Panc1 (cell line): ENCODE measurements at regions not wholly inside any gene's neighbourhood (a gene's known extent, or its start where the extent isn't known, plus 50 kb on each side); places are given as distances from the start of the nearest gene placed in this dataset.

Experiments used
- ATAC-seq: fragments of 200-7000 bp; cut with Tn5 transposase; 2 replicates; pipeline ENCODE4 v1.9.1; 2020; ENCODE audit warnings: mild to moderate bottlenecking, moderate library complexity
- BruUV-seq: library from RNA; stranded (reverse); fragments of 400-500 nt; replicated peaks from 2 replicates; lab custom pipeline; 2021; lab: Mats Ljungman, UMichigan
- CTCF ChIA-PET: fragments of 300-600 bp; sonication (Branson Sonifier 250); formaldehyde crosslinking; loops from one replicate; lab custom pipeline; 2022; ENCODE audit warnings: antibody characterized with exemption; lab: Charles Lee
- POLR2A ChIA-PET: fragments of 300-600 bp; sonication (Branson Sonifier 250); formaldehyde crosslinking; loops from one replicate; lab custom pipeline; 2022; ENCODE audit warnings: antibody characterized with exemption; lab: Charles Lee
- DNase-seq: peaks from one replicate; pipeline ENCODE4 v3.0.0-alpha.2; 2010; ENCODE audit warnings: low read depth, low spot score
- H3K27ac ChIP-seq: 2 replicates; pipeline ENCODE4 v1.5.1; 2011; ENCODE audit warnings: mild to moderate bottlenecking, low read length, inconsistent platforms
- H3K27me3 ChIP-seq: fragments of 200-500 bp; sonication (Bioruptor generic); 2 replicates; pipeline ENCODE4 v1.6.0; 2014; ENCODE audit warnings: low read length, inconsistent platforms; ENCODE audit not compliant: control insufficient read depth, insufficient read depth
- H3K36me3 ChIP-seq: fragments of 200-500 bp; sonication (Bioruptor generic); 2 replicates; pipeline ENCODE4 v1.5.1; 2014; ENCODE audit warnings: inconsistent platforms, mild to moderate bottlenecking, low read length, moderate library complexity; ENCODE audit not compliant: control insufficient read depth, insufficient read depth
- H3K4me1 ChIP-seq: 2 replicates; pipeline ENCODE4 v1.5.1; 2011; ENCODE audit warnings: inconsistent platforms, mild to moderate bottlenecking, low read length, moderate library complexity; ENCODE audit not compliant: control insufficient read depth, insufficient read depth
- H3K4me3 ChIP-seq, 2 experiments: 2 replicates each; pipeline ENCODE4 v1.5.1; 2011 to 2012; ENCODE audit warnings: low read depth in 2 of 2, low read length in 2 of 2, mild to moderate bottlenecking in 2 of 2, inconsistent platforms in 1 of 2, moderate library complexity in 1 of 2
- H3K9me3 ChIP-seq: fragments of 200-500 bp; sonication (Bioruptor generic); 2 replicates; pipeline ENCODE4 v1.5.1; 2014; ENCODE audit warnings: low read depth, mild to moderate bottlenecking, inconsistent platforms, low read length, moderate library complexity; ENCODE audit not compliant: control insufficient read depth, insufficient read depth
- POLR2AphosphoS5 ChIP-seq: IDR thresholded peaks from 2 replicates; pipeline ENCODE4 v1.6.1; 2012; ENCODE audit warnings: mild to moderate bottlenecking, low read depth, low read length, moderate library complexity
- SIN3A ChIP-seq: IDR thresholded peaks from 2 replicates; pipeline ENCODE4 v1.6.1; 2012; ENCODE audit warnings: low read depth, mild to moderate bottlenecking, low read length, moderate library complexity, borderline replicate concordance; ENCODE audit not compliant: insufficient read depth
- TCF7L2 ChIP-seq: IDR thresholded peaks from 2 replicates; pipeline ENCODE4 v1.6.1; 2011; ENCODE audit warnings: mild to moderate bottlenecking, low read depth, low read length, inconsistent platforms
- in situ Hi-C: cut with HindIII; loops from 2 replicates; pipeline ENCODE4 v1.10.0; 2016; ENCODE audit warnings: low sequenced_read_pairs, low pct_unique_long_range_greater_than_20kb
- intact Hi-C: fragments of 100-400 bp; cut with micrococcal nuclease; formaldehyde crosslinking; loops from one replicate; pipeline ENCODE4 v1.10.0; 2022; ENCODE audit not compliant: unreplicated experiment
- TF ChIP-seq, protein P1 (sequence below), 2 experiments: IDR thresholded peaks; 2 replicates each; pipeline ENCODE4 v1.6.1; 2011 to 2012; ENCODE audit warnings: low read depth in 2 of 2, control low read depth in 1 of 2, low read length in 1 of 2, mild to moderate bottlenecking in 1 of 2, moderate library complexity in 1 of 2; ENCODE audit not compliant: insufficient read depth in 1 of 2
- TF ChIP-seq, protein P2 (sequence below): fragments of 450-650 bp; IDR thresholded peaks from 2 replicates; pipeline ENCODE4 v1.5.1; 2017; ENCODE audit warnings: mild to moderate bottlenecking

DNA sequence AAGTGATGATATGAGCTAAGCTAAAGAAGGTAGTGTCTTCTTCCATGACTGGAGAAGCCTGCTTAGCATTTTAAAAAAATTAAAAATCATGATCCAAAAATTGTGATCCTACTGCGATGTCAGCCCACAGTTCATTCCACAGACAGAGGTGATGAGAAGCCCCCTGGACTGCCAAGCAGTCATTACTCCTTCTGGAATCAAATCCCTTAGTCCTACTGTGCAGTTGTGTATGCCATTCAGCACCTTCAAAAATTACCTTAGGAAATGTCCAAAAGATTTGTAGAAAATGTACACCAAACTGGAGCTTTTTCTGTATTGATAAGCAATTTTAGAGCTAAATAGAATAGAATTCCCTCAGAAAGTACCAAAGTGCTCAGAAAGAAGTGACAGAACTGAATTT is 283.5 kb upstream of the NFE2L3 start:
- ChIA-PET CTCF (no interaction called here), POLR2A (no interaction called here)
- Histone ChIP-seq H3K4me1 (0 out of 2 replicates have a peak, but pooled peaks cover 1% of the 10 kb centered on the region), H3K27ac (no peak overlapping the region), H3K36me3 (no peaks in the 10 kb centered on the region; the same call in 1 of the 2 replicates), H3K27me3 (peaks cover 65% of the 10 kb centered on the region), H3K9me3 (no peaks in the 10 kb centered on the region), H3K4me3 (no peak overlapping the region)
- in situ Hi-C loops: no loop called here
- no TSS peak for BruUV-seq
- ATAC-seq: no peak
- intact Hi-C loops: no loop called here
- TF ChIP-seq, protein P1, sequence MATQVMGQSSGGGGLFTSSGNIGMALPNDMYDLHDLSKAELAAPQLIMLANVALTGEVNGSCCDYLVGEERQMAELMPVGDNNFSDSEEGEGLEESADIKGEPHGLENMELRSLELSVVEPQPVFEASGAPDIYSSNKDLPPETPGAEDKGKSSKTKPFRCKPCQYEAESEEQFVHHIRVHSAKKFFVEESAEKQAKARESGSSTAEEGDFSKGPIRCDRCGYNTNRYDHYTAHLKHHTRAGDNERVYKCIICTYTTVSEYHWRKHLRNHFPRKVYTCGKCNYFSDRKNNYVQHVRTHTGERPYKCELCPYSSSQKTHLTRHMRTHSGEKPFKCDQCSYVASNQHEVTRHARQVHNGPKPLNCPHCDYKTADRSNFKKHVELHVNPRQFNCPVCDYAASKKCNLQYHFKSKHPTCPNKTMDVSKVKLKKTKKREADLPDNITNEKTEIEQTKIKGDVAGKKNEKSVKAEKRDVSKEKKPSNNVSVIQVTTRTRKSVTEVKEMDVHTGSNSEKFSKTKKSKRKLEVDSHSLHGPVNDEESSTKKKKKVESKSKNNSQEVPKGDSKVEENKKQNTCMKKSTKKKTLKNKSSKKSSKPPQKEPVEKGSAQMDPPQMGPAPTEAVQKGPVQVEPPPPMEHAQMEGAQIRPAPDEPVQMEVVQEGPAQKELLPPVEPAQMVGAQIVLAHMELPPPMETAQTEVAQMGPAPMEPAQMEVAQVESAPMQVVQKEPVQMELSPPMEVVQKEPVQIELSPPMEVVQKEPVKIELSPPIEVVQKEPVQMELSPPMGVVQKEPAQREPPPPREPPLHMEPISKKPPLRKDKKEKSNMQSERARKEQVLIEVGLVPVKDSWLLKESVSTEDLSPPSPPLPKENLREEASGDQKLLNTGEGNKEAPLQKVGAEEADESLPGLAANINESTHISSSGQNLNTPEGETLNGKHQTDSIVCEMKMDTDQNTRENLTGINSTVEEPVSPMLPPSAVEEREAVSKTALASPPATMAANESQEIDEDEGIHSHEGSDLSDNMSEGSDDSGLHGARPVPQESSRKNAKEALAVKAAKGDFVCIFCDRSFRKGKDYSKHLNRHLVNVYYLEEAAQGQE (IDR thresholded peaks at IDR 0.05; ENCODE audit: insufficient read depth in 1 of 2, low read depth in 2 of 2, low read length in 1 of 2): no peak
- DNase-seq: no peak

DNA sequence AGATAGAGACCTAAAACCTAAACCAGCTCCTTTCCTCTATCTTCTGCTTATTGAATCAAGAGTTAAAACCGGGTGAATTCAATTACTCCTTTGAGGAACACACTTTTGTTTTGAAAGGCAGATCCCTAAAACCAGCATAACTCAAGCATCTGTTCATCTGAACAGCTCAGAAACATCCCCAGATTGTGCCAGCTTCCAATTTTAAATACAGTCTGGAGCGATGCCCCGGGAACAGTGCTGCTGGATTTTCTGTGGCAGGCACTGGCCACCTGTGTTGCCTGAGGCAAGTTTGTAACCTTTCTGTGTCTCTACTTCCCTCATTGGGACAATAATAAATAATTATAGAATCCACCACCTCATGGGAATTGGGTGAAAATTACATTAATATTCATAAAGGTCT is 281.4 kb upstream of the NFE2L3 start:
- POLR2A ChIA-PET: no interaction called here
- Histone ChIP-seq H3K36me3 (no peaks in the 10 kb centered on the region; the same call in 1 of the 2 replicates), H3K4me3 (no peak overlapping the region), H3K4me1 (no peaks in the 10 kb centered on the region), H3K27me3 (peaks cover 51% of the 10 kb centered on the region), H3K27ac (no peak overlapping the region), H3K9me3 (no peaks in the 10 kb centered on the region)
- ATAC-seq (no peak), DNase-seq (no peak)
- in situ Hi-C loops: no loop called here
- no TSS peak for BruUV-seq
- intact Hi-C loops: no loop called here
- TF ChIP-seq POLR2AphosphoS5: no peak
- no peak for TF ChIP-seq SIN3A
- no peak for TF ChIP-seq TCF7L2
- TF ChIP-seq, protein P2, sequence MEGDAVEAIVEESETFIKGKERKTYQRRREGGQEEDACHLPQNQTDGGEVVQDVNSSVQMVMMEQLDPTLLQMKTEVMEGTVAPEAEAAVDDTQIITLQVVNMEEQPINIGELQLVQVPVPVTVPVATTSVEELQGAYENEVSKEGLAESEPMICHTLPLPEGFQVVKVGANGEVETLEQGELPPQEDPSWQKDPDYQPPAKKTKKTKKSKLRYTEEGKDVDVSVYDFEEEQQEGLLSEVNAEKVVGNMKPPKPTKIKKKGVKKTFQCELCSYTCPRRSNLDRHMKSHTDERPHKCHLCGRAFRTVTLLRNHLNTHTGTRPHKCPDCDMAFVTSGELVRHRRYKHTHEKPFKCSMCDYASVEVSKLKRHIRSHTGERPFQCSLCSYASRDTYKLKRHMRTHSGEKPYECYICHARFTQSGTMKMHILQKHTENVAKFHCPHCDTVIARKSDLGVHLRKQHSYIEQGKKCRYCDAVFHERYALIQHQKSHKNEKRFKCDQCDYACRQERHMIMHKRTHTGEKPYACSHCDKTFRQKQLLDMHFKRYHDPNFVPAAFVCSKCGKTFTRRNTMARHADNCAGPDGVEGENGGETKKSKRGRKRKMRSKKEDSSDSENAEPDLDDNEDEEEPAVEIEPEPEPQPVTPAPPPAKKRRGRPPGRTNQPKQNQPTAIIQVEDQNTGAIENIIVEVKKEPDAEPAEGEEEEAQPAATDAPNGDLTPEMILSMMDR: no peak
- TF ChIP-seq, protein P1 (IDR thresholded peaks at IDR 0.05; ENCODE audit: insufficient read depth in 1 of 2, low read depth in 2 of 2, low read length in 1 of 2): no peak
- CTCF ChIA-PET: interaction anchor here (0.7 kb wide), 1 partner anchor 220 kb away, joined by 3 read pairs; no protein-coding TSS in a partner anchor
